NCI-H2107 treated with DMSO at 0.1 percent for 48 hours (cell line): ENCODE measurements at regions not wholly inside any gene's neighbourhood (a gene's known extent, or its start where the extent isn't known, plus 50 kb on each side); places are given as distances from the start of the nearest gene placed in this dataset.
A peak's percentile ranks its signal among the peaks of the same experiment; 100 is the strongest.
"Not testable (repeated sequence)": the region's sequence is repeated elsewhere in the genome, so short reads cannot be mapped to it uniquely, and the experiment has no call there.

Experiments used
- DNase-seq: peaks from one replicate; lab custom pipeline; 2025; ENCODE audit not compliant: unreplicated experiment; lab: John Stamatoyannopoulos, UW

DNA sequence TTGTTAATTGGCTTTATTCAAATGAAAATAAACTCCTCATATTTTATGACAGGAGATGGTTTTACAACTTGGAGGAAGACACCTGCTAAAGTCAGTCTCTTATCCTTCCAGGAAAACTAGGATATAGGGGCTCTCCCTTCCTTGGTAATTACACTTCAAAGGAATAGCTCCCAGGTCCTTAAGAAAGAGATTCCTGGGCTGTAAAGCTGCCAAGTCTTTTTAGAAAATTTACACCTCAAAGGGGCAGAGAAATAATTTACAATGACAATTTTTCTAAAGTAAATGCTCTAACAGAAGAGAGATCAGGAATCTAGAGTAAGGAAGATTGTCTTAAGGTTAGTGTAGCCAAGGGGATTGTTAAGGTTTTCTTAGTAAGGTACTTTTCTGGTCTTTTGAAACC lies 1359.0 kb downstream of the OLFM4 start:
- DNase-seq = no peak

- DNase-seq = no peak
These were observed 1362.2 kb downstream of the OLFM4 start for GRCh38 chr13:54390841-54391240.

DNA sequence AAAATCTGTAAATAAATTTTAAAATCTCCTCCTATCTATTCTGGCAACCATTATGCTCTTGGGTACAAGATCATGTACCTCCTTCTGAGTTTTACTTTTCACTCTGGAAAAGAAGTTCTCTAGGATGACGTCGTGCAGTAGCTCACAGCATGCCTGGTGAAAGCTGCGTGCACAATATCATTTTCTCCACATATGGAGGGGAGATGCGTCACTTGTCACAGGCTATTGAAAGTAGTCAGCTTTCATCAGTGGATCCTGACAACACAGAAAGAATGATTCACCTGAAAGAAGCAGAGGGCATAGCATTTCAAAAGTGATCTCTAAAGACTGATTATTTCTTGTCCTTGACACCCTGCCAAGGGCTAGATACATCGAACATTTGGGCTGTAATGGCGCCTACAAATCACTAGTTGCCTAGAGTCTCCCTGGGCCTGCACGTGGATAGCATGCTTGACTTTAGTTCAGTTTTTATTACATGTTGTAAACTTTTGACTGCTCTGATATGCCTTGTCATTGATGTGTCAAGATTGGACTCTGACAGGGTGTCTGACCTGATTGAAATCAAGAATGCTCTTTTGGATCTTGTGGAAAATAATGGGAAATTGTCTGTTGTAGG lies 1365.6 kb downstream of the OLFM4 start:
- no peak for DNase-seq

DNA sequence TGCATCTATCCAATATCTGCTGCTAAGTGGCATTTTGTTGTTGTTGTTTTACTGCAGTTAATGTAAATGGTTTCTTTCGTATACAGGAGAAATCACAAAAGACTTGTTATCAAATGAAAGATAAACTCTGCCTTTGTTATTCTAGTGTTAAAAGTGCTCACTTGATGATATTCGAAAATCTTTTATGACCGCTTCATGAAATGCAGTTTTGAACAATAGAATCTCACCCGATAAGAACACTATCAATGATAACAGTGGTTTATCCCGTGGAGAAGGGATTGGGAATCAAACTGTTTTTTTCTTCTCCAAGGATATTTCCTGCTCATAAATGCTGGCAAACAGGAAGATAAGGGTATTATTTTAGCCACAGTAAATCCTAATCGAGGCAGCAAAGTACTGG lies 1366.3 kb downstream of the OLFM4 start:
- DNase-seq = no peak

DNA sequence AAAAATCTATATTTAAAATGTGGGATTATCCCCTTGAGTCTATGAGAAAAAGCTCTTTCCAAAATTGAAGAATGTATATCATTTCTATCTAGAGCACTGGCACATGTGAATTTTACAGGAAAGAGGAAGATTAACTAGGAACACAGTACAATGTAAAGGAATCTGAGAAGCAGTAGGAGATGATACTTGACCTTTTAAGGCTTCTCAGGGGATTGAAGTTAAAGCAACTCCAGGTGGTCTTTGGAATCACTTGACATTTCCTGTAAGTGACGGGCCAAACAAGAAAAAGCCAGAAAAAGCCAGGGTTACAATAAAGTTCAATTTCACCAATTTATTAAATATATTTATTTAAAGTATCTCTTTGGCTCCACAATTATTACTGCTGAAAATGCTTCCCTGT lies 1373.9 kb downstream of the OLFM4 start:
- no peak for DNase-seq

DNA sequence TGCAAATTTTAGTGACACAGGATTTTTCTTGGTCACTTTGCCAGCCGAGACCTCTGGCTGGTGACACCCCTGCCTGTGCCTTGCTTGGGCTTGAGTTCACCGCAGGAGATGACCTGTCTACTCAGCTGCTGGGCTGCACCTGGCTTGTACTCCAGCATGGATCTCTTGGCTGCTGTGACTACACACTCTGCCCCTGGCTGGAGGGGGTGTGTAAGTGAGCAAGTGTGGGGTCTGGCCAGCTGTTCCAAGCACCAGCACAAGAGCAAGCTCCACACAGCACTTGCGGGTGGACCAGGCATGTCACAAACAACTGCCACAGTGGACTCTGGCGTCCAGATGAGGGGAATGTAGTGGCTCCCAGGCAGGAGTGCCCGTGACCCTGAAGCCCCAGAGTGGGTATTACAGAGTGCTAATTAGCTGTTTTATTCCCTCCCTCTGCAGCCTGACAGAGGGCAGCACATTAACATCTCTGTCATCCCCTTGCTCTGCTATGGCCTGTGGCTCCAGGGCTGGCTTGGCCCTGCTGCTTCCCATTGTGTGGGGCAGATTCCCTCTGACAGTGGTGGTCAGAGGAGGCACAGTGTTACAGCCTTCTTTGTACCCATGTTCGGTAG lies 1387.2 kb downstream of the OLFM4 start:
- DNase-seq = no peak

DNA sequence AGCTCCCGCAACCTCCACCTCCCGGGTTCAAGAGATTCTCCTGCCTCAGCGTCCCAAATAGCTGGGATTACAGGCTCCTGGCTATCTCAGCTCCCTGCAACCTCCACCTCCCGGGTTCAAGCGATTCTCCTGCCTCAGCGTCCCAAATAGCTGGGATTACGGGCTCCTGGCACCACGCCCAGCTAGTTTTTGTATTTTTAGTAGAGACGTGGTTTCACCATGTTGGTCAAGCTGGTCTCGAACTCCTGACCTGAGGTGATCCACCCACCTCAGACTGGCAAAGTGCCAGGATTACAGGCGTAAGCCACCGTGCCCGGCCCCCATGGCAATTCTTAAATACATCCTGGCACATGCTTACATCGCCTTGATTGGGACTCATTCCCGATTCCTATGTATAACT lies 1394.3 kb downstream of the OLFM4 start:
- not testable (repeated sequence) for DNase-seq

DNA sequence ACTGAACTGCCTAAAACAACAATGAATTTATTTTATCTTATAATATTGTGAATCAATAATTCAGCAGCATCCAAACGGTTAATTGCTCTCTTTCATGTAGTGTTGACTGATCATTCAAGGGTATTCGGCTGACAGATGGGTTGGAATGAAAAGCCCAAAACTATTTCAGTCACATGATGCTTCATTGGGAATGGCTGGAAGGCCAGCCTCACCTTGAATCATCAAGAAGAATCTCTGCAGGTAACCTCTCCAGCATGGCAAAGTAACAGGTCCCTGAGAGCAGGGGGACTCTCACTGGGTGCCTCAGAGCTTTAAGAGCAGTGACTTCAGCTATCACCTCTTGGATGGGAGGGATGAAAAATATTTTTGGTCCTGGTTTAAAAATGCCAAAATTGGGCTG lies 1395.7 kb downstream of the OLFM4 start:
- no peak for DNase-seq

- DNase-seq = peak; percentile 92
These were observed 1405.0 kb downstream of the OLFM4 start for GRCh38 chr13:54433493-54434206.

DNA sequence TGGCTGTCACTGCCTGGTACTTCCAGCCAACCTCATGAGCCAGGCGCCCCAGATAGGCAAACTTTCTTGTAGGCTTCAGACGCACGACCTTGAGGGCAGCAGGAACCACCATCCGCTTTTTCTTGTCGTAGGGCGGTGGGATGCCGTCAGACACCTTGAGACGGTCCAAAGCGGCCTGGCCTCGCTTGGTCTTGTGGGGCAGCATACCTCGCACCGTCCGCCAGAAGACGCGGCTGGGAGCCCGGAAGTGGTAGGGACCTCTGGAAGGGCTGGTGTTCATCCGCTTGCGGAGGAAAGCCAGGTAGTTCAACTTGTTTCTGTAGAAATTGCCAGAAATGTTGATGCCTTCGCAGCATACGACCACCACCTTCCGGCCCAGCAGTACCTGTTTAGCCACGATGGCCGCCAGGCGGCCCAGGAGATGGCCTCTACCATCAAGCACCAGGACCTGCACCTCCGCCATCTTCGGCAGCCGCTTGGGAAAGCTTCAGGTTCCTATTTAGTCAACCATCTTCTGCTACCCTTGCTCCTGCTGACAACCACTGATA lies 1412.3 kb downstream of the OLFM4 start:
- not testable (repeated sequence) for DNase-seq

DNA sequence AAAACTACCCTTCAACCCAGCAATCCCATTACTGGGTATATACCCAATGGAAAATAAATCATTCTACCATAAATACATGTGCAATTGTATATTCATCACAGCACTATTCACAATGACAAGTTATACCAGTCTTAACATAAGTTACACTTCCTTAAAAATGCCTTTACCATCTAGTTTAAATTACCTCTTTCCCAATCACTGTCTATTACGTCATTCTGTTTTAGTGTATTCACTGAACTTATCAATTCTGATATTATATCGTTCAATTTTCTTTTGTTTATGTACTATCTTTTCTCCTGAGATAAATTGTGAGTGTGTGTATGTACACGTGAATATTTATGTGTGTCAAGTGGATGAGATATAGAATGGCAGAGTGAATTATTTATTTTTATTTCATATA lies 1416.8 kb downstream of the OLFM4 start:
- DNase-seq = no peak

DNA sequence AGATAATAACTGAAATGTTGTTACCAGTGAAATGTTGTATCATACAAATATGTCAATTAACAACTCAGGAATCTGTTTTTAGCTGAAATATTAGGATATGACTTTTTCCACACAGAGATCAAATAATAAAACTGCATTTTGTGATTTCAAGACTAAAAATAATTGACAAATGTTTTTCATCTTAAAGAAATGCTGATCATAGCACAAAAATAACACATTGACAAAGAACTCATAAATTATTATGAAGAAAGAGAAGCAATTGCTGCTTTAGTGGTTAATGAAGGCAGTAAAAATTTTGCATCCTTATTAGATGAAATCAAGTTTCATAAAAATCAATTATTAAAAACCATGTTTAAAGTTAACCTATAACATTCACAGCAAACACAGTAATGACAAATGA lies 1417.3 kb downstream of the OLFM4 start:
- no peak for DNase-seq

DNA sequence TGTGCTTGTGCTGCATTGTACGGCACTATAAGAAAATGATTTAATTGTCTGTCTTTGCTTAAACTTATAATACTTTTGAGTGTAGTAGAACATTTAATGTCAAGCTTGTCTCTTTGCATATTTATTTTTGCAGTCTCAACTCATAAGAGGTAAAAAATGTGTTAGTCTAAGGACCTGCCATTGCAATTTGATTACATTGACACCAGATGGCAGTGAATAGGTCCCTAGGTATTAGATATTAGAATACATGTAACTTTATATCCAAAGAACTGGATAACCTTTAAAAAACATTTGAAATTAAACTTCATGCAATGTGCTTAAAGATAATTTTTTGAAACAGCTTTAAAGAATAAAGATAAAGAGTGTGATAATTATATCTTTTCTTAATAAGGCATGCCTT lies 1421.3 kb downstream of the OLFM4 start:
- no peak for DNase-seq

DNA sequence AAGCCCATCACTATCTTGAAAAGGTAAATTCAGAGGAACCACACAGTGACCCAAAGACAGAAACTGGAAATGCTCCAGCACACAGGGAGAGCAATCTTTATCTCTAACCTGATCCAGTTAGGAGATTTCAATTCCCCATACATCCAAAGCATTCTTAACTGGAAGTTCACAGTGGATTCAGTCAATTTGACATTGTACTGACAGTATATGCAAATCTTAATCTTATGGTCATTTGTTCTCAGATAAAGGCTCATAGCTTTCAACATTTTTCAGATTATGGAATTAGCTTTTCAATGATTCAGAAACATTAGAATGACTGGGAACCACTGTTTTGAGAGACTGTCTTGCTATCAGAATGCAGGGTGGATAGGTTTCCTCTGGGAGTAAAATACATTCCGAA lies 1455.6 kb downstream of the OLFM4 start:
- no peak for DNase-seq

DNA sequence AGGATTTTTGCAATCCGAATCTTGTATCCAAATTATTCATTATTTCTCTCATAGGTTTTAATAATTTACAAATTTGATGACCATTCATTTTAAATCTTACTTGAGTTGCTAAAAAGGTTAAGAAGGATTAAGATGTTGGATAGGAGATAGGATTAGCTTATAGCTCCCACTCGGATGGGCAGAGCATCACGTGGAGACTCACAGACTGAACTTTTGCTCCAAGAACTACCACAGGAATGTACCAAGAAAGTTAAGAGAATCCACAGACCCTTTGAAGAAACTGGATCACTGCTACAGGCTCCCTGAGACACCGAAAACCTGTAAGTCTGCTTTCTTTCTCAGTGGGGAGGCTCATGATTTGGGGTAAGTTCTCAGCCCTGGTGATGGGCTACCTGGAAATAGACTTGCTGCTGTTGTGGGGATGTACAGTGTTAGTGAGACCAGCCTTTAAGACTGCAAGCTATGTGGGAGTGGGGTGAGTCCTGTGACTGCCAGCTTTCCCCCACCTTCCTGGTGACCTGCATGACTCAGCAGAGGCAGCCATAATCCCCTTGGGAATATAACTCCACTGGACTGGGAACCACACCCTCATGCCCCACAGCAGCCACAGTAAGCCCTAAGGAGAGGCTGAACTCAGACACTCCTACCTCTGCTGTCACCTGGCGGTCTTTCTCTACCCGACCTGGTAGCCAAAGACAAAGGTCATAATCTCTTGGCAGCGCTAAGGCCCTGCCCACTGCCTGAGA lies 1458.0 kb downstream of the OLFM4 start:
- DNase-seq = no peak

GRCh38 chr13:54489359-54489758 lies 1460.7 kb downstream of the OLFM4 start:
- DNase-seq = no peak

DNA sequence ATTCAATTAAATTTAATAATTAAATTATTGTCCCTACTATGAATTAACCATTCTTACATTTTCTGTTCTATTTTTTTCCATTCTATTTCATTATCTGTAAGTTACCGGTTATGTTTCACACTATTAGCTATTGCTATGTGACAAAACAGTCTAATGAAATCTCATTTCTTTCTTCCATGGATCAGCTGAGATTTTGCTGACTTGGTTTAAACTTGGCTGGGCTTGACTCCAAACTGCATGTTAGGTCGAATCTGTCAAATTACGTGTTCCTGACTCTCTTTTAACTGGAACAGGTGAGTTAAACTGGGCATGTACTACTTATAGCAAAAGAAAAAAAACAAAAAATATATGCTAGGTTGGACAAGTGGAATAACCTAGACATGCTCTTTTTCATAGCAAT lies 1464.4 kb downstream of the OLFM4 start:
- DNase-seq = no peak

- no peak for DNase-seq
These were observed 1482.8 kb downstream of the OLFM4 start for GRCh38 chr13:54511366-54511765.

- no peak for DNase-seq
These were observed 1484.6 kb downstream of the OLFM4 start for GRCh38 chr13:54513254-54513653.

DNA sequence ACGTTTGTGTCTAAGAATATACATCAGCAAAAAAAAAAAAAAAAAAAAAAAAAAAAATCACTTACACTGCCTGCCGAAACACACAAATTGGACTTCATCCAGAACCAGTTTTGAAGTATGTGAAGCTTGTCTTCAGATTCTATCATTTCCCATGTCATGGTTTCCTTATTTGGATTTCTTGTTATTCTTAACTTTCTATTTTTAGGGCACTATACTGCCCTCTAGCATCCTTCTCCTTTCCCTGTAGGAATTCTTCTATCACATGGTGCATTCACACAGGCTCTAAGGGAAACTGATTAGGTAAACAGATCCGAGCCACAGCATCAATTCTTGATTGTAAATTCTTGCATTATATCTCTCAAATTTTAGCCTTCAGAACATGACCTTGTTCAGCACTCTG lies 1507.5 kb downstream of the OLFM4 start:
- DNase-seq = no peak

GRCh38 chr13:54563286-54563685 lies 1534.7 kb downstream of the OLFM4 start:
- no peak for DNase-seq

DNA sequence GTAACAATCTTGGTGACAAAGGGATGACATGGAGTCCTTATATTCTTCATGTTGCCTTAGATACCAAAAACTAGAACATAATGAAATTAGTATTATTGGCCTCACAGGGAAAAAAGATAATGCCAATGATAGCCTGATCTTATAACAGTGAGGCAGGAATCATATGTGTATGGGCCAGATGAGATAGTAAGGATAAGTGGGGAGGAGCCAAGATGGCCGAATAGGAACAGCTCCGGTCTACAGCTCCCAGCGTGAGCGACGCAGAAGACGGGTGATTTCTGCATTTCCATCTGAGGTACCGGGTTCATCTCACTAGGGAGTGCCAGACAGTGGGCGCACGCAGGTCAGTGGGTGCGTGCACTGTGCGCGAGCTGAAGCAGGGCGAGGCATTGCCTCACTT lies 1543.4 kb downstream of the OLFM4 start:
- DNase-seq = not testable (repeated sequence)
